Activated naive CD8-positive, alpha-beta T cell treated with anti-CD3 and anti-CD28 coated beads for 36 hours (primary cell): ENCODE measurements at regions not wholly inside any gene's neighbourhood (a gene's known extent, or its start where the extent isn't known, plus 50 kb on each side); places are given as distances from the start of the nearest gene placed in this dataset.

Experiments
- DNase-seq: peaks from one replicate; pipeline ENCODE4 v3.0.0; 2021
- H3K27ac Mint-ChIP-seq: one replicate; pipeline ENCODE4 v1.8.0; 2022; ENCODE audit warnings: mild to moderate bottlenecking, moderate library complexity, mixed read lengths
- H3K27me3 Mint-ChIP-seq: one replicate; pipeline ENCODE4 v1.8.0; 2022; ENCODE audit warnings: mild to moderate bottlenecking, mixed read lengths
- H3K36me3 Mint-ChIP-seq: one replicate; pipeline ENCODE4 v1.8.0; 2021; ENCODE audit warnings: mild to moderate bottlenecking, mixed read lengths
- H3K4me1 Mint-ChIP-seq: one replicate; pipeline ENCODE4 v1.8.0; 2021; ENCODE audit warnings: mixed read lengths
- H3K4me3 Mint-ChIP-seq: one replicate; pipeline ENCODE4 v1.8.0; 2022; ENCODE audit warnings: mild to moderate bottlenecking, moderate library complexity, mixed read lengths
- H3K9me3 Mint-ChIP-seq: one replicate; pipeline ENCODE4 v1.8.0; 2022; ENCODE audit warnings: mixed read lengths

DNA sequence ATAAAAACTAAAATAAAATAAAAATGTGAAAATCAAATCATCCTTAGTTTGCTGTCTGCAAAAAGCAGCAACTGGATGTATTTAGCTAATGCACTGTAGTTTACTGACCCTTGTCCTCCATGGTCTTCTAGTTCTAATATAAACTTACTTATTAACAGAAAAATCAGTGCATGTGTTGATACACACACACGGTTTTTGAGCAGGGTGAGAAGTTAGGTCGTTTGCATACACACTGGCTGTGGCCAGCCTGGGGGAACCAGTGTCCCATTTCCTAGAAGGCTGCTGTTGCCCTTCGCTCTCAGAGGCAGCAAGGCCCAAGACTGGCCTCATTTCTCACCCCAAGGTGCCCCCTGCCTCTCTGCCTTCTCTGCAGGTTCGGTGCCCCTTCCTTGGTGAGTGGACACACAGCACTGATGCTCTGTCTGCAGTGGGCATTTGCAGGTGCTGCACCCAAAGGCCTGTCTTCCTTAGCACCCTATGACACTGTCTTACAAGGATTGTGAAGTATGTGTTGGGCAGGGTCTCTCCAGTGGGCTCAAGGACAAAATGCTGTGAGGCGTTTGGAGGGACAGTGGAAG lies 168.5 kb downstream of the SCP2D1 start:
- Mint-ChIP-seq H3K27ac (no peak overlapping the region), H3K9me3 (no peaks in the 10 kb centered on the region), H3K36me3 (no peaks in the 10 kb centered on the region), H3K27me3 (peaks cover 15% of the 10 kb centered on the region), H3K4me1 (no peaks in the 10 kb centered on the region), H3K4me3 (no peak overlapping the region)
- no peak for DNase-seq

GRCh38 chr20:18983796-18984195 lies 170.2 kb downstream of the SCP2D1 start:
- no peak overlapping the region for H3K27ac Mint-ChIP-seq
- H3K4me3 Mint-ChIP-seq, result no peak overlapping the region
- no peak for DNase-seq

DNA sequence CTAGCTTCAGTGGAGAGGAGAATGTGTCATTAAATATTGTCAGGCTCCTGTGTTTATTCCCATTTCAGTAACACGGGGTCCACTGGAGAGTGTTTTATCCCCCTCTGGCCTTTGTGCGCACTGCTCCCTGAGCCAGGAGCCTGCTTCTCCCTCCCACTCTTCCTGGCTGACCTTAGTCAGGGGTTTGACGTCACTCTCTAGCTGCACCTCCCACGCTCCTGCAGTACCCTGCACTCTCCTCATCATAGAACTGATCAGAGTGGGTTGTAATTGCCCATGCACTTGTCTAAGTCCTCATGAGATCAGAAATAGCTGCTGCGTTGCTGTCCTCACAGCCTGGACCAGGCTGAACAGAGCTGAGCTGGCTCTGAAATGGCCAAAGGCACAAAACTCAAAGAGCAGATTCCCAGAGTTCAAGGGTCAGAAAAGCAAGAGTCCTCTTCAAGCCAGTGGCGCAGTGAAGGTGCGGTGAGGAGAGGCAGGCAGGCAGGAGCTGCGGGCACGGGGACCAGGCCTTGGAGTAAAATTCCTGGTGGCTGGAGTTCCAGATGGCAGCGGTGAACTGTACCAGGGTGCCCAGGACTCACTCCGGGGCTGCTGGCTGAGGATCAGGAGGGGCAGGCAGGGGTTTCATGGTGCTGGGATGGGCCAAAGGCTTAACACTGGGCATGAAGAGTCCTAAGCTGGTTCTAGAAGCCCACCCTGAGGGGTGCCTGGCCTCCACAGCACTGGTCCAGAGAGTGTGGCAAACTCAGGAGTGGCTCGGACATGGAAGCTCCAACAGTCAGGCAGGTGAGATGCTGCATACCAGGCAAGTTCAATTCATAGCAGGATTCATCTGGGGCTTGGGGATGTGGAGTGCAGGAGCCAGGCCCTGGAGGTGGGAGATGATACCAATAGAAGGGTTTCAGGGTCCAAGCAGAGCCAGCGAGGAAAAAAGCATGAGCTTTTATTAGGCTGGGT lies 170.9 kb downstream of the SCP2D1 start:
- Mint-ChIP-seq H3K27ac (no peak overlapping the region), H3K27me3 (peaks cover 7% of the 10 kb centered on the region), H3K4me3 (no peak overlapping the region), H3K4me1 (no peaks in the 10 kb centered on the region), H3K9me3 (no peaks in the 10 kb centered on the region), H3K36me3 (no peaks in the 10 kb centered on the region)
- DNase-seq, result no peak

More at GRCh38 chr20:18983796-18984195, 170.2 kb downstream of the SCP2D1 start:
- Mint-ChIP-seq H3K36me3 (no peaks in the 10 kb centered on the region), H3K4me1 (no peaks in the 10 kb centered on the region), H3K9me3 (no peaks in the 10 kb centered on the region), H3K27me3 (peaks cover 8% of the 10 kb centered on the region)

GRCh38 chr20:18985551-18985950 lies 172.0 kb downstream of the SCP2D1 start:
- Mint-ChIP-seq H3K27ac (no peak overlapping the region), H3K36me3 (no peaks in the 10 kb centered on the region), H3K9me3 (no peaks in the 10 kb centered on the region), H3K4me3 (no peak overlapping the region), H3K4me1 (no peaks in the 10 kb centered on the region), H3K27me3 (peaks cover 3% of the 10 kb centered on the region)
- no peak for DNase-seq

DNA sequence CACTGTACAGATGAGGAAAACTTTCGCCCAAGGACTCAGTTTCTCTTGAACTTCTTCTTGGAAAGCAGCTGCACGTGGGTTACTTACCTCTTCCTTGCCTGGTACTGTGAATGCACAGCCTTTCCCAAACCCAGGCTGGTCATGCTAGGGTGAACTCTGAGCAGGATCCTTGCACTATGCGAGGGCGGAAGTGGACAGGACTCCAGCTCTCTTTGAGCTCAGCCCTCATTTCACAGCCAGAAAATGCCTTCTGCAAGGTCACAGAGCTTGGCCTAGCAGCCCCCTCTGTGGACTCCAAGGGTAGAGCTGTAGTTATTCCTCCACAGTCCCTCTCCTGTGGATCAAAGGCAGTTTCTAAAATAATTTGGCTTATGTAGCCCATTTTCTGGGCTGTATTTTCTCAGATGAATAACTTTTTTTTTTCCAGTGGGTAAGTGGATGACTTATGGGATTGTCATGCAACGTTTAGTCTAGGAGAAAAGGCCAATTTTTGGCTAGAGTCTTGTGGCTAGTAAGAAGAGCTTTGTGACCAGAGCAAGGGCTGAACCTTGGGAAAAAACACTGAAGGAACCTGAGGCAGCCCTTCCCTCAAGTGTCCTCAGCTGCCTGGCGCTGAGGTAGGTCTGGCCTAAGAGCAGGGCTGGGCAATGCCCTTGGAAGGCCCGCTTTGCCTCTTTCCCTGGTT lies 172.7 kb downstream of the SCP2D1 start:
- Mint-ChIP-seq H3K27ac (no peak overlapping the region), H3K9me3 (no peaks in the 10 kb centered on the region), H3K4me1 (no peaks in the 10 kb centered on the region), H3K4me3 (no peak overlapping the region), H3K27me3 (no peaks in the 10 kb centered on the region), H3K36me3 (no peaks in the 10 kb centered on the region)
- no peak for DNase-seq

GRCh38 chr20:18986895-18987580 lies 173.5 kb downstream of the SCP2D1 start:
- no peaks in the 10 kb centered on the region for H3K9me3 Mint-ChIP-seq
- DNase-seq, result no peak
- no peaks in the 10 kb centered on the region for H3K36me3 Mint-ChIP-seq
- H3K27ac Mint-ChIP-seq, result no peak overlapping the region
- no peaks in the 10 kb centered on the region for H3K27me3 Mint-ChIP-seq
- no peak overlapping the region for H3K4me3 Mint-ChIP-seq
- no peaks in the 10 kb centered on the region for H3K4me1 Mint-ChIP-seq

DNA sequence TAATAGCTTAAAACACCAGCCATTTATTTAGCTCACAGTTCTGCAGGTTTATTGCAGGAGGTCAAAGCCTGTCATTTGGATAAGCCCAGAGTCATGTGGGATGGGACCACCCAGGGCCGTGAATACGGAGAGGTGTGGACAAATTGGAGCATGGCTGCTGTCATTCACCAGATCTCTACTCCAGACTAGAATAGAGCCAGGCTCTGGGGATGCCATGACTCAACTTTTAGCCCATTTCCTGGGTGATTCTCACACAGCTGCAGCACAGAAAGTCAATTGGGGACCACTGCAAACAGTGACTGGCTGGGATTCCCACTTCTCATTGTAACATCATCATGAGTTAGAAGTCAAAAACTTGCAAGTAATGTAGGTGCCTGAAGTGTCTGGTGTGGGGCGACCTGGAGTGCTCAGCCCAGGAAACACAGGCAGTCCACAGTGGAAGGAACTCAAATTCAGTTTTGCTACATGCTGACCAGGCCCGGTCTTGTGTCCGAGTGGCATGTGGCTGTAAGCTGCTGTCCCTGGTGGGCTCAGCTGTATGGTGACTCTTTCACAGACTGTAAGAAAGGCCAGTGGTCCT lies 174.3 kb downstream of the SCP2D1 start:
- Mint-ChIP-seq H3K27me3 (no peaks in the 10 kb centered on the region), H3K36me3 (no peaks in the 10 kb centered on the region), H3K27ac (no peak overlapping the region), H3K9me3 (peaks cover 2% of the 10 kb centered on the region), H3K4me1 (no peaks in the 10 kb centered on the region), H3K4me3 (no peak overlapping the region)
- DNase-seq, result no peak

DNA sequence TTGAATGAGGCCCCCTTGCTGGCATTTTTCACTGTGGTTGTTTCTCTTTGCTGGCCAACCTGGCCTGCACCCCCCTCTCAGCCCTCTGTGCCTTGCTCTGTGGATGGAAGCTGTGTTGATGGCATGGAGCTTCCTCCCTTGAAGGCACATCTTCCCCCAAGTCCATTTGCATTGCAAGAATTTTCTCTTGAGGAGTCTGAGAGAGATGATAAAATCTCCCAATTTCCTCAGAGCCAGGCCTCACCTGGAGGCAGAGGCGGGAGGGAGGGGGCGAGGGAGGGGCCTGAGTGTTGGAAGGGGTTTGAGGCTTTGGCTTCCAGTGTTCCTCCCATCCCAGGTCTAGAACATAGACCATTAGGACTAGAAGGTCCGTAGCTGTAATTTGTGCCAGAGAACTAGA lies 175.1 kb downstream of the SCP2D1 start:
- H3K27ac Mint-ChIP-seq, result no peak overlapping the region
- no peaks in the 10 kb centered on the region for H3K36me3 Mint-ChIP-seq
- no peaks in the 10 kb centered on the region for H3K4me1 Mint-ChIP-seq
- H3K27me3 Mint-ChIP-seq, result no peaks in the 10 kb centered on the region
- no peak for DNase-seq
- peaks cover 2% of the 10 kb centered on the region for H3K9me3 Mint-ChIP-seq
- H3K4me3 Mint-ChIP-seq, result no peak overlapping the region

- Mint-ChIP-seq H3K4me3 (no peak overlapping the region), H3K4me1 (no peaks in the 10 kb centered on the region), H3K27ac (no peak overlapping the region), H3K9me3 (peaks cover 2% of the 10 kb centered on the region), H3K27me3 (no peaks in the 10 kb centered on the region), H3K36me3 (no peaks in the 10 kb centered on the region)
- DNase-seq, result no peak
These were observed 176.3 kb downstream of the SCP2D1 start for GRCh38 chr20:18989736-18990474.

DNA sequence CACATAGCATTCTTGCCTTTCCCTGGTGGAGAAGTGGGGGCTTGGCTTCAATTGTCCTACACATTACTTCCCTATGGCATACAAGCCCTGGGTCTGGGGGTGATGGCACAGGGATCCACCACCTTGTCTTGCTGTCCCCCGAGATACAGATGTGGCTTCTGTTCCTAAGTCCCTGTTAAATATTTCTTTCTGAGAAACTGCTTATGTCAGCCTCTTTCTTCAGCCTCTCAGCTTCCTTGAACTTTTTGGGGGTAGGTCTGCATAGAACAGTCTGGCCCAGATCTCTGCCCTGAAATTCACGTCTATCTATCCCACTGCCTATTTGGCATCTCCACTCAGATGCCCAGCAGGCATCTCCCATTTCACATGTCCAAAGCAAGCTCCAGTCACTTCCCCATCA lies 177.4 kb downstream of the SCP2D1 start:
- no peak for DNase-seq
- Mint-ChIP-seq H3K4me1 (no peaks in the 10 kb centered on the region), H3K36me3 (no peaks in the 10 kb centered on the region), H3K9me3 (peaks cover 2% of the 10 kb centered on the region), H3K27me3 (no peaks in the 10 kb centered on the region), H3K4me3 (no peak overlapping the region), H3K27ac (no peak overlapping the region)

- no peak for DNase-seq
- Mint-ChIP-seq H3K27ac (no peak overlapping the region), H3K36me3 (no peaks in the 10 kb centered on the region), H3K4me3 (no peak overlapping the region), H3K27me3 (no peaks in the 10 kb centered on the region), H3K4me1 (no peaks in the 10 kb centered on the region), H3K9me3 (peaks cover 2% of the 10 kb centered on the region)
These were observed 178.8 kb downstream of the SCP2D1 start for GRCh38 chr20:18992418-18992817.

DNA sequence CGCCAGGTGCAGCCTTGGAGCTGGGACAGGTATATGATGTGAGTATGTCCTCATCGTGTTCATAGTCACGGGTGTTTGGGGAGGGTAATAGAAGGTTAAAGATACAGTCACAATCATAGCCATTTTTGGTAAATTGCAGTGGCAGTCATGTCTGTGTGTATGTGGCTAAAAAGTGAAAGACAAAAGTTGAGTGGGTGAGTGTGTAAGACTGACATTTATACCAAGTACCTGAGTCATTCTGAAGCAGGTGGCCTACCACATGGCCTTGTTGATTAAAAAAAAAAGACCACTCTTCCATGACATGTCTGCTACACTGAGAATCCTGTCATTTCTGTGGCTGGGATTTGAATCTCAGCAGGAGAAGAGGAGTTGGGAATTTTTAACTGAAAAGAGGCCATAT lies 181.9 kb downstream of the SCP2D1 start:
- Mint-ChIP-seq H3K27me3 (no peaks in the 10 kb centered on the region), H3K27ac (no peak overlapping the region), H3K9me3 (peaks cover 2% of the 10 kb centered on the region), H3K4me3 (no peak overlapping the region), H3K36me3 (no peaks in the 10 kb centered on the region), H3K4me1 (no peaks in the 10 kb centered on the region)
- no peak for DNase-seq

- no peak for DNase-seq
- no peaks in the 10 kb centered on the region for H3K4me1 Mint-ChIP-seq
- H3K27me3 Mint-ChIP-seq, result peaks cover under 1% of the 10 kb centered on the region
- no peak overlapping the region for H3K4me3 Mint-ChIP-seq
- H3K9me3 Mint-ChIP-seq, result no peaks in the 10 kb centered on the region
- no peaks in the 10 kb centered on the region for H3K36me3 Mint-ChIP-seq
- no peak overlapping the region for H3K27ac Mint-ChIP-seq
These were observed 185.5 kb downstream of the SCP2D1 start for GRCh38 chr20:18999086-18999485.

GRCh38 chr20:19000078-19000477 lies 186.5 kb downstream of the SCP2D1 start:
- Mint-ChIP-seq H3K9me3 (no peaks in the 10 kb centered on the region), H3K27me3 (peaks cover 5% of the 10 kb centered on the region), H3K36me3 (no peaks in the 10 kb centered on the region), H3K4me3 (no peak overlapping the region), H3K4me1 (no peaks in the 10 kb centered on the region), H3K27ac (no peak overlapping the region)
- DNase-seq, result no peak
